KMS-11 (cell line): ENCODE measurements at regions not wholly inside any gene's neighbourhood (a gene's known extent, or its start where the extent isn't known, plus 50 kb on each side); places are given as distances from the start of the nearest gene placed in this dataset.

Source experiments
- H2AFZ ChIP-seq: fragments of 200-600 bp; sonication (generic); 2 replicates; pipeline ENCODE4 v1.6.1; 2016; ENCODE audit warnings: antibody characterized with exemption, mixed run types, low read depth
- H3K27ac ChIP-seq: fragments of 200-600 bp; sonication (generic); 2 replicates; pipeline ENCODE4 v1.6.1; 2016; ENCODE audit warnings: mild to moderate bottlenecking, mixed run types
- H3K27me3 ChIP-seq: fragments of 200-600 bp; sonication (generic); 2 replicates; pipeline ENCODE4 v1.6.1; 2017; ENCODE audit warnings: mild to moderate bottlenecking, low read depth, mixed run types, moderate library complexity; ENCODE audit not compliant: insufficient read depth
- H3K36me3 ChIP-seq: fragments of 200-600 bp; sonication (generic); 2 replicates; pipeline ENCODE4 v1.6.1; 2017; ENCODE audit warnings: mild to moderate bottlenecking, mixed run types; ENCODE audit not compliant: insufficient read depth
- H3K4me1 ChIP-seq: fragments of 200-600 bp; sonication (generic); 2 replicates; pipeline ENCODE4 v1.6.1; 2016; ENCODE audit warnings: mild to moderate bottlenecking, low read depth, mixed run types; ENCODE audit not compliant: poor library complexity, severe bottlenecking
- H3K4me2 ChIP-seq: fragments of 200-600 bp; sonication (generic); 2 replicates; pipeline ENCODE4 v1.7.0; 2016; ENCODE audit warnings: mild to moderate bottlenecking, mixed run types
- H3K4me3 ChIP-seq: fragments of 200-600 bp; sonication (generic); IDR thresholded peaks from 2 replicates; pipeline ENCODE4 v1.6.1; 2017; ENCODE audit warnings: low read depth, low read length, mixed read lengths; ENCODE audit not compliant: insufficient read depth
- H3K79me2 ChIP-seq: fragments of 200-600 bp; sonication (generic); 2 replicates; pipeline ENCODE4 v1.6.1; 2016; ENCODE audit warnings: low read depth, mixed run types; ENCODE audit not compliant: insufficient read depth
- H3K9ac ChIP-seq: fragments of 200-600 bp; sonication (generic); 2 replicates; pipeline ENCODE4 v1.6.1; 2016; ENCODE audit warnings: mild to moderate bottlenecking, mixed run types
- H4K20me1 ChIP-seq: fragments of 200-600 bp; sonication (generic); 2 replicates; pipeline ENCODE4 v1.6.1; 2016; ENCODE audit warnings: mild to moderate bottlenecking, mixed run types; ENCODE audit not compliant: insufficient read depth
- TF ChIP-seq, protein P1 (sequence below): fragments of 200-600 bp; sonication (generic); conservative IDR thresholded peaks from 2 replicates; pipeline ENCODE4 v1.6.1; 2017; ENCODE audit warnings: low read depth, mild to moderate bottlenecking, antibody characterized with exemption, low read length, moderate library complexity, mixed read lengths

GRCh38 chr20:57998276-57998675 lies 230.2 kb downstream of the ANKRD60 start:
- Histone ChIP-seq H3K4me3 (no peak overlapping the region), H3K27ac (no peak overlapping the region), H2AFZ (no peak overlapping the region), H3K36me3 (no peaks in the 10 kb centered on the region), H3K4me2 (no peak overlapping the region), H3K9ac (no peak overlapping the region), H4K20me1 (no peaks in the 10 kb centered on the region), H3K79me2 (no peaks in the 10 kb centered on the region), H3K4me1 (no peaks in the 10 kb centered on the region), H3K27me3 (peaks cover 27% of the 10 kb centered on the region; the same call in 1 of the 2 replicates)
- TF ChIP-seq, protein P1, sequence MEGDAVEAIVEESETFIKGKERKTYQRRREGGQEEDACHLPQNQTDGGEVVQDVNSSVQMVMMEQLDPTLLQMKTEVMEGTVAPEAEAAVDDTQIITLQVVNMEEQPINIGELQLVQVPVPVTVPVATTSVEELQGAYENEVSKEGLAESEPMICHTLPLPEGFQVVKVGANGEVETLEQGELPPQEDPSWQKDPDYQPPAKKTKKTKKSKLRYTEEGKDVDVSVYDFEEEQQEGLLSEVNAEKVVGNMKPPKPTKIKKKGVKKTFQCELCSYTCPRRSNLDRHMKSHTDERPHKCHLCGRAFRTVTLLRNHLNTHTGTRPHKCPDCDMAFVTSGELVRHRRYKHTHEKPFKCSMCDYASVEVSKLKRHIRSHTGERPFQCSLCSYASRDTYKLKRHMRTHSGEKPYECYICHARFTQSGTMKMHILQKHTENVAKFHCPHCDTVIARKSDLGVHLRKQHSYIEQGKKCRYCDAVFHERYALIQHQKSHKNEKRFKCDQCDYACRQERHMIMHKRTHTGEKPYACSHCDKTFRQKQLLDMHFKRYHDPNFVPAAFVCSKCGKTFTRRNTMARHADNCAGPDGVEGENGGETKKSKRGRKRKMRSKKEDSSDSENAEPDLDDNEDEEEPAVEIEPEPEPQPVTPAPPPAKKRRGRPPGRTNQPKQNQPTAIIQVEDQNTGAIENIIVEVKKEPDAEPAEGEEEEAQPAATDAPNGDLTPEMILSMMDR: no peak

- Histone ChIP-seq H4K20me1 (no peaks in the 10 kb centered on the region), H3K4me3 (no peak overlapping the region), H3K9ac (no peak overlapping the region), H3K27ac (no peak overlapping the region), H3K4me1 (no peaks in the 10 kb centered on the region), H2AFZ (no peak overlapping the region), H3K27me3 (peaks cover 32% of the 10 kb centered on the region; the same call in 1 of the 2 replicates), H3K4me2 (no peak overlapping the region), H3K79me2 (no peaks in the 10 kb centered on the region), H3K36me3 (no peaks in the 10 kb centered on the region)
- TF ChIP-seq, protein P1: no peak
Measured at GRCh38 chr20:57996936-57997890, 231.2 kb downstream of the ANKRD60 start.

DNA sequence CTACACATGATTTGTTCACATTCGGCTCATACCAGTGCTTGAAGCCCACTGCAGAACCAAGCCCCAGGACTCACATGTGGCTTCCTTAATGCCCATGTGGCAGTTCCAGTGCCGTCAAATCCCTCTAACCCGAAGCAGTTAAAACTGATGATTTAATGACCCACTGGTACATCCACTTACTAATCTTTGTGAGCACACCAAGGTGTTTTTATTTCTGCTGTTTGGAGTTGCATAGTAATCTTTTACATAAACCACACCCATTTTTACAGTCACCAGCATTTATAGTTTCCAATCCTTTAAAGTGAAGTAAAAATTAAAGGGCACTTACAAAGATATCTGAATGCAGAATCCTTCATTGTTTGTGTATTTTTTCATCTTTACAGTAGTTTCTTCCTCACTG lies 232.0 kb downstream of the ANKRD60 start:
- H4K20me1 ChIP-seq: no peaks in the 10 kb centered on the region
- TF ChIP-seq, protein P1: no peak
- no peak overlapping the region for H3K27ac ChIP-seq
- H3K4me2 ChIP-seq: no peak overlapping the region
- no peak overlapping the region for H3K9ac ChIP-seq
- no peak overlapping the region for H3K4me3 ChIP-seq
- no peaks in the 10 kb centered on the region for H3K36me3 ChIP-seq
- peaks cover 36% of the 10 kb centered on the region; the same call in 1 of the 2 replicates for H3K27me3 ChIP-seq
- H3K79me2 ChIP-seq: no peaks in the 10 kb centered on the region
- H2AFZ ChIP-seq: no peak overlapping the region
- H3K4me1 ChIP-seq: no peaks in the 10 kb centered on the region

GRCh38 chr20:57995381-57995977 lies 233.0 kb downstream of the ANKRD60 start:
- no peak overlapping the region for H3K9ac ChIP-seq
- H3K27ac ChIP-seq: no peak overlapping the region
- H3K4me2 ChIP-seq: no peak overlapping the region
- H2AFZ ChIP-seq: no peak overlapping the region
- TF ChIP-seq, protein P1: no peak
- no peaks in the 10 kb centered on the region for H3K36me3 ChIP-seq
- H3K4me3 ChIP-seq: no peak overlapping the region
- H3K4me1 ChIP-seq: no peaks in the 10 kb centered on the region
- H4K20me1 ChIP-seq: no peaks in the 10 kb centered on the region
- H3K79me2 ChIP-seq: no peaks in the 10 kb centered on the region
- peaks cover 37% of the 10 kb centered on the region; the same call in 1 of the 2 replicates for H3K27me3 ChIP-seq
